ENCODE measurements at regions not wholly inside any gene's neighbourhood (a gene's known extent, or its start where the extent isn't known, plus 50 kb on each side); places are given as distances from the start of the nearest gene placed in this dataset.

GRCh38 chr15:70301396-70301795 is 203.7 kb upstream of the TLE3 start:
- DNase-seq (ENCODE audit: low read depth) = no peak

- DNase-seq (ENCODE audit: low read depth) = no peak
Observed at GRCh38 chr15:70299931-70300869, 202.5 kb upstream of the TLE3 start.

GRCh38 chr15:70297465-70298058 is 199.8 kb upstream of the TLE3 start:
- no peak for DNase-seq (ENCODE audit: low read depth)

GRCh38 chr15:70294731-70295305 is 197.1 kb upstream of the TLE3 start:
- DNase-seq (ENCODE audit: low read depth) = no peak

- no peak for DNase-seq (ENCODE audit: low read depth)
Observed at GRCh38 chr15:70293591-70294470, 196.1 kb upstream of the TLE3 start.

GRCh38 chr15:70293138-70293537 is 195.4 kb upstream of the TLE3 start:
- no peak for DNase-seq (ENCODE audit: low read depth)

GRCh38 chr15:70292076-70292760 is 194.5 kb upstream of the TLE3 start:
- DNase-seq (ENCODE audit: low read depth) = no peak

- no peak for DNase-seq (ENCODE audit: low read depth)
Observed at GRCh38 chr15:70291305-70292075, 193.8 kb upstream of the TLE3 start.

- DNase-seq (ENCODE audit: low read depth) = no peak
Observed at GRCh38 chr15:70290708-70291107, 193.0 kb upstream of the TLE3 start.

GRCh38 chr15:70289191-70289955 is 191.7 kb upstream of the TLE3 start:
- peak; percentile 77 for DNase-seq (ENCODE audit: low read depth)

GRCh38 chr15:70286113-70286806 is 188.5 kb upstream of the TLE3 start:
- DNase-seq (ENCODE audit: low read depth) = no peak

- DNase-seq (ENCODE audit: low read depth) = no peak
Observed at GRCh38 chr15:70284438-70285214, 186.9 kb upstream of the TLE3 start.

- DNase-seq (ENCODE audit: low read depth) = no peak
Observed at GRCh38 chr15:70283511-70283910, 185.8 kb upstream of the TLE3 start.

- peak; percentile 61 for DNase-seq (ENCODE audit: low read depth)
Observed at GRCh38 chr15:70281811-70282307, 184.1 kb upstream of the TLE3 start.

- no peak for DNase-seq (ENCODE audit: low read depth)
Observed at GRCh38 chr15:70281261-70281810, 183.6 kb upstream of the TLE3 start.

GRCh38 chr15:70280781-70281180 is 183.1 kb upstream of the TLE3 start:
- DNase-seq (ENCODE audit: low read depth) = no peak

- DNase-seq (ENCODE audit: low read depth) = no peak
Observed at GRCh38 chr15:70279096-70279495, 181.4 kb upstream of the TLE3 start.

- DNase-seq (ENCODE audit: low read depth) = no peak
Observed at GRCh38 chr15:70278644-70279043, 180.9 kb upstream of the TLE3 start.

All from EH (cell line).